SK-N-SH (cell line): ENCODE measurements at regions not wholly inside any gene's neighbourhood (a gene's known extent, or its start where the extent isn't known, plus 50 kb on each side); places are given as distances from the start of the nearest gene placed in this dataset.
A peak's percentile ranks its signal among the peaks of the same experiment; 100 is the strongest.

Experiments used
- CTCF ChIA-PET: fragments of 300-600, 350-600 bp; formaldehyde crosslinking; extraction: SDS; loops from one replicate; lab custom pipeline; 2021; lab: Yijun Ruan, JAX
- POLR2A ChIA-PET: fragments of 350-600 bp; sonication (Branson Sonifier 250); formaldehyde crosslinking; extraction: SDS; loops from one replicate; lab custom pipeline; 2020; ENCODE audit warnings: antibody characterized with exemption, inconsistent platforms; lab: Yijun Ruan, JAX
- DNase-seq: peaks from one replicate; pipeline ENCODE4 v3.0.0; 2012
- H2AFZ ChIP-seq: fragments of 200-600 bp; sonication (generic); 2 replicates; pipeline ENCODE4 v1.8.1; 2016; ENCODE audit warnings: antibody characterized with exemption, mild to moderate bottlenecking, low read depth
- H3F3A ChIP-seq: fragments of 200-600 bp; sonication (generic); replicated peaks from 2 replicates; pipeline ENCODE3; 2016; ENCODE audit warnings: antibody characterized with exemption, mild to moderate bottlenecking; ENCODE audit not compliant: insufficient read depth
- H3K27ac ChIP-seq, 2 experiments: fragments of 200-500 bp in 1 of 2; fragments of 200-600 bp in 1 of 2; sonication (Bioruptor generic) in 1 of 2; sonication (generic), shearing (Covaris generic) in 1 of 2; 2 replicates each; pipeline versions ENCODE4 v1.5.1 to v1.6.1; 2014 to 2016; ENCODE audit warnings: low read depth in 2 of 2, inconsistent platforms in 1 of 2, low read length in 1 of 2, mild to moderate bottlenecking in 1 of 2, mixed read lengths in 1 of 2
- H3K27me3 ChIP-seq: fragments of 200-600 bp; sonication (generic), shearing (Covaris generic); 2 replicates; pipeline ENCODE4 v1.6.1; 2016; ENCODE audit warnings: mixed run types; ENCODE audit not compliant: insufficient read depth
- H3K36me3 ChIP-seq, 2 experiments: fragments of 200-500 bp in 1 of 2; fragments of 200-600 bp in 1 of 2; sonication (Bioruptor generic) in 1 of 2; sonication (generic) in 1 of 2; replicated peaks in 1 of 2; 2 replicates each; pipeline versions ENCODE3 to v1.5.1; 2014 to 2016; ENCODE audit warnings: low read length in 1 of 2, mild to moderate bottlenecking in 1 of 2; ENCODE audit not compliant: insufficient read depth in 2 of 2, control insufficient read depth in 1 of 2
- H3K4me1 ChIP-seq, 2 experiments: fragments of 200-500 bp in 1 of 2; fragments of 200-600 bp in 1 of 2; sonication (Bioruptor generic) in 1 of 2; sonication (generic), shearing (Covaris generic) in 1 of 2; 2 replicates each; pipeline versions ENCODE4 v1.5.1 to v1.6.1; 2014 to 2016; ENCODE audit warnings: low read depth in 1 of 2, low read length in 1 of 2, mixed run types in 1 of 2; ENCODE audit not compliant: insufficient read depth in 2 of 2, control insufficient read depth in 1 of 2
- H3K4me2 ChIP-seq: fragments of 200-600 bp; sonication (generic), shearing (Covaris generic); 2 replicates; pipeline ENCODE4 v1.6.1; 2017; ENCODE audit warnings: mixed run types
- H3K4me3 ChIP-seq, 2 experiments: fragments of 200-500 bp in 1 of 2; fragments of 200-600 bp in 1 of 2; sonication (Bioruptor generic) in 1 of 2; sonication (generic), shearing (Covaris generic) in 1 of 2; 2 replicates each; pipeline versions ENCODE4 v1.5.1 to v1.8.1; 2014 to 2016; ENCODE audit warnings: low read depth in 2 of 2, inconsistent platforms in 1 of 2, low read length in 1 of 2, mild to moderate bottlenecking in 1 of 2, mixed read lengths in 1 of 2, moderate library complexity in 1 of 2
- H3K79me2 ChIP-seq: fragments of 200-600 bp; sonication (generic); 2 replicates; pipeline ENCODE4 v1.8.1; 2017; ENCODE audit warnings: mild to moderate bottlenecking; ENCODE audit not compliant: insufficient read depth
- H3K9ac ChIP-seq: fragments of 200-600 bp; sonication (generic); 2 replicates; pipeline ENCODE4 v1.6.1; 2017; ENCODE audit warnings: mixed run types
- H3K9me2 ChIP-seq: fragments of 200-600 bp; sonication (generic); 2 replicates; pipeline ENCODE4 v1.6.1; 2017; ENCODE audit warnings: mixed run types
- H3K9me3 ChIP-seq: fragments of 200-600 bp; sonication (generic); 2 replicates; pipeline ENCODE4 v1.6.1; 2017; ENCODE audit warnings: mixed run types, mild to moderate bottlenecking, moderate library complexity
- H4K20me1 ChIP-seq: fragments of 200-600 bp; sonication (generic); 2 replicates; pipeline ENCODE4 v1.6.1; 2017; ENCODE audit warnings: mild to moderate bottlenecking, mixed run types; ENCODE audit not compliant: insufficient read depth
- CHD2 ChIP-seq: fragments of 150-350 bp; IDR thresholded peaks from 2 replicates; pipeline ENCODE4 v1.6.1; 2018; ENCODE audit warnings: low read length; ENCODE audit not compliant: partially characterized antibody
- ELF1 ChIP-seq: IDR thresholded peaks from 2 replicates; pipeline ENCODE4 v1.4.0; 2012
- EP300 ChIP-seq, 2 experiments: IDR thresholded peaks; 2 replicates each; pipeline versions ENCODE4 v1.4.0 to v1.6.1; 2012; ENCODE audit warnings: borderline replicate concordance in 1 of 2, low read depth in 1 of 2, low read length in 1 of 2
- FOSL2 ChIP-seq: IDR thresholded peaks from 2 replicates; pipeline ENCODE4 v1.4.0; 2012; ENCODE audit warnings: low read depth, mild to moderate bottlenecking, moderate library complexity, borderline replicate concordance
- GABPA ChIP-seq: IDR thresholded peaks from 2 replicates; pipeline ENCODE4 v1.4.0; 2012; ENCODE audit warnings: low read depth, mild to moderate bottlenecking
- JUND ChIP-seq: IDR thresholded peaks from 2 replicates; pipeline ENCODE4 v1.4.0; 2012
- MAX ChIP-seq: IDR thresholded peaks from 2 replicates; pipeline ENCODE4 v1.4.0; 2012; ENCODE audit warnings: low read depth
- MEF2A ChIP-seq: IDR thresholded peaks from 2 replicates; pipeline ENCODE4 v1.4.0; 2012; ENCODE audit warnings: low read depth, borderline replicate concordance
- NFIC ChIP-seq: IDR thresholded peaks from 2 replicates; pipeline ENCODE4 v1.4.0; 2012; ENCODE audit warnings: borderline replicate concordance
- PBX3 ChIP-seq: IDR thresholded peaks from 2 replicates; pipeline ENCODE4; 2012
- POLR2AphosphoS5 ChIP-seq: IDR thresholded peaks from 2 replicates; pipeline ENCODE4 v1.6.1; 2012; ENCODE audit warnings: low read depth, low read length
- RAD21 ChIP-seq: IDR thresholded peaks from 2 replicates; pipeline ENCODE4 v1.6.1; 2012; ENCODE audit warnings: mild to moderate bottlenecking, low read length
- SIN3A ChIP-seq: IDR thresholded peaks from 2 replicates; pipeline ENCODE4 v1.6.1; 2012; ENCODE audit warnings: low read depth, mild to moderate bottlenecking, low read length, moderate library complexity, borderline replicate concordance
- TCF12 ChIP-seq: IDR thresholded peaks from 2 replicates; pipeline ENCODE4 v1.4.0; 2012
- TEAD4 ChIP-seq: IDR thresholded peaks from 2 replicates; pipeline ENCODE4 v1.4.0; 2012; ENCODE audit warnings: mild to moderate bottlenecking, borderline replicate concordance; ENCODE audit not compliant: insufficient read depth
- YY1 ChIP-seq: IDR thresholded peaks from 2 replicates; pipeline ENCODE4 v1.4.0; 2012; ENCODE audit warnings: low read depth, mild to moderate bottlenecking
- ZBTB33 ChIP-seq: IDR thresholded peaks from 2 replicates; pipeline ENCODE4 v1.4.0; 2012; ENCODE audit warnings: low read depth, borderline replicate concordance
- WGBS: methylation state at CpG from one replicate; pipeline ENCODE4 v1.1.6; 2017; ENCODE audit warnings: low lambda C conversion rate; 5-methylcytosine and 5-hydroxymethylcytosine counted together
- TF ChIP-seq, protein P1 (sequence below): IDR thresholded peaks from 2 replicates; pipeline ENCODE4 v1.6.1; 2012; ENCODE audit warnings: mild to moderate bottlenecking, low read depth, low read length, moderate library complexity
- TF ChIP-seq, protein P2 (sequence below): fragments of 150-350 bp; IDR thresholded peaks from 2 replicates; pipeline ENCODE4 v1.6.1; 2017; ENCODE audit warnings: antibody characterized with exemption, low read length, low read depth, borderline replicate concordance

GRCh38 chr16:86387468-86388440 lies 122.6 kb upstream of the FOXF1 start:
- WGBS, result 59% methylated on average over 23 of the region's 24 CpGs
- H3K4me3 ChIP-seq, result no peak overlapping the region
- peaks cover 10% of the 10 kb centered on the region for H3F3A ChIP-seq
- H4K20me1 ChIP-seq, result no peaks in the 10 kb centered on the region
- H3K9ac ChIP-seq, result no peak overlapping the region
- no peak for TF ChIP-seq CHD2
- 0 out of 2 replicates have a peak, but pooled peaks have one; percentile 29 for TF ChIP-seq SIN3A
- TF ChIP-seq ZBTB33, result 0 out of 2 replicates have a peak, but pooled peaks have one; percentile 12
- TF ChIP-seq MEF2A, result no peak
- peak; percentile 52; the same call in 1 of the 2 replicates for TF ChIP-seq POLR2AphosphoS5
- TF ChIP-seq FOSL2, result peak; percentile 91
- TF ChIP-seq RAD21, result no peak
- no peak for TF ChIP-seq YY1
- TF ChIP-seq, protein P1, sequence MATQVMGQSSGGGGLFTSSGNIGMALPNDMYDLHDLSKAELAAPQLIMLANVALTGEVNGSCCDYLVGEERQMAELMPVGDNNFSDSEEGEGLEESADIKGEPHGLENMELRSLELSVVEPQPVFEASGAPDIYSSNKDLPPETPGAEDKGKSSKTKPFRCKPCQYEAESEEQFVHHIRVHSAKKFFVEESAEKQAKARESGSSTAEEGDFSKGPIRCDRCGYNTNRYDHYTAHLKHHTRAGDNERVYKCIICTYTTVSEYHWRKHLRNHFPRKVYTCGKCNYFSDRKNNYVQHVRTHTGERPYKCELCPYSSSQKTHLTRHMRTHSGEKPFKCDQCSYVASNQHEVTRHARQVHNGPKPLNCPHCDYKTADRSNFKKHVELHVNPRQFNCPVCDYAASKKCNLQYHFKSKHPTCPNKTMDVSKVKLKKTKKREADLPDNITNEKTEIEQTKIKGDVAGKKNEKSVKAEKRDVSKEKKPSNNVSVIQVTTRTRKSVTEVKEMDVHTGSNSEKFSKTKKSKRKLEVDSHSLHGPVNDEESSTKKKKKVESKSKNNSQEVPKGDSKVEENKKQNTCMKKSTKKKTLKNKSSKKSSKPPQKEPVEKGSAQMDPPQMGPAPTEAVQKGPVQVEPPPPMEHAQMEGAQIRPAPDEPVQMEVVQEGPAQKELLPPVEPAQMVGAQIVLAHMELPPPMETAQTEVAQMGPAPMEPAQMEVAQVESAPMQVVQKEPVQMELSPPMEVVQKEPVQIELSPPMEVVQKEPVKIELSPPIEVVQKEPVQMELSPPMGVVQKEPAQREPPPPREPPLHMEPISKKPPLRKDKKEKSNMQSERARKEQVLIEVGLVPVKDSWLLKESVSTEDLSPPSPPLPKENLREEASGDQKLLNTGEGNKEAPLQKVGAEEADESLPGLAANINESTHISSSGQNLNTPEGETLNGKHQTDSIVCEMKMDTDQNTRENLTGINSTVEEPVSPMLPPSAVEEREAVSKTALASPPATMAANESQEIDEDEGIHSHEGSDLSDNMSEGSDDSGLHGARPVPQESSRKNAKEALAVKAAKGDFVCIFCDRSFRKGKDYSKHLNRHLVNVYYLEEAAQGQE, result 0 out of 2 replicates have a peak, but pooled peaks have one; percentile 21
- TF ChIP-seq MAX, result peak; percentile 94
- TF ChIP-seq, protein P2, sequence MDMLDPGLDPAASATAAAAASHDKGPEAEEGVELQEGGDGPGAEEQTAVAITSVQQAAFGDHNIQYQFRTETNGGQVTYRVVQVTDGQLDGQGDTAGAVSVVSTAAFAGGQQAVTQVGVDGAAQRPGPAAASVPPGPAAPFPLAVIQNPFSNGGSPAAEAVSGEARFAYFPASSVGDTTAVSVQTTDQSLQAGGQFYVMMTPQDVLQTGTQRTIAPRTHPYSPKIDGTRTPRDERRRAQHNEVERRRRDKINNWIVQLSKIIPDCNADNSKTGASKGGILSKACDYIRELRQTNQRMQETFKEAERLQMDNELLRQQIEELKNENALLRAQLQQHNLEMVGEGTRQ, result no peak
- peak; percentile 66 for TF ChIP-seq GABPA
- TF ChIP-seq TEAD4, result peak; percentile 65; the same call in 1 of the 2 replicates
- TF ChIP-seq NFIC, result peak; percentile 60; the same call in 1 of the 2 replicates
- TF ChIP-seq JUND, result peak; percentile 86
- 0 out of 2 replicates have a peak, but pooled peaks have one; percentile 15 for TF ChIP-seq ELF1
- peak; percentile 84 for TF ChIP-seq TCF12
- peak; percentile 73 for TF ChIP-seq PBX3
- TF ChIP-seq EP300 (IDR thresholded peaks at IDR 0.05; ENCODE audit: borderline replicate concordance in 1 of 2, low read depth in 1 of 2, low read length in 1 of 2), result peak in 1 of 2 experiments; percentile 77; a peak in 2 of 4 replicates
- ChIA-PET CTCF (no interaction called here), POLR2A (no interaction called here)
- no peaks in the 10 kb centered on the region for H3K9me3 ChIP-seq
- H3K27me3 ChIP-seq, result no peaks in the 10 kb centered on the region
- H3K4me1 ChIP-seq, result peaks cover 0 to 16% of the 10 kb centered on the region in 2 experiments; a peak in 2 of 4 replicates
- no peaks in the 10 kb centered on the region for H3K9me2 ChIP-seq
- H3K27ac ChIP-seq, result peak overlapping the region in 1 of 2 experiments; percentile 66; a peak in 2 of 4 replicates
- H3K79me2 ChIP-seq, result no peaks in the 10 kb centered on the region
- H3K36me3 ChIP-seq, result no peaks in the 10 kb centered on the region
- DNase-seq, result no peak
- peak overlapping the region; percentile 44 for H2AFZ ChIP-seq
- no peak overlapping the region for H3K4me2 ChIP-seq
